GM23248 (cell line): ENCODE measurements at regions not wholly inside any gene's neighbourhood (a gene's known extent, or its start where the extent isn't known, plus 50 kb on each side); places are given as distances from the start of the nearest gene placed in this dataset.

Source experiments
- EZH2 ChIP-seq: fragments of 200-600 bp; sonication (generic); IDR thresholded peaks from 2 replicates; pipeline ENCODE4 v1.6.1; 2018; ENCODE audit warnings: antibody characterized with exemption, mild to moderate bottlenecking; ENCODE audit not compliant: insufficient read depth, poor library complexity, severe bottlenecking
- EZH2phosphoT487 ChIP-seq: fragments of 200-600 bp; sonication (generic); IDR thresholded peaks from 2 replicates; pipeline ENCODE4 v1.6.1; 2018; ENCODE audit warnings: antibody characterized with exemption, moderate library complexity, mild to moderate bottlenecking, low read depth; ENCODE audit not compliant: insufficient read depth

- TF ChIP-seq EZH2: no peak
- no peak for TF ChIP-seq EZH2phosphoT487
These were observed 255.2 kb downstream of the PDCD6IP start for GRCh38 chr3:34053626-34054025.
